ENCODE measurements at regions not wholly inside any gene's neighbourhood (a gene's known extent, or its start where the extent isn't known, plus 50 kb on each side); places are given as distances from the start of the nearest gene placed in this dataset.

GRCh38 chr7:137074391-137075030 lies 206.1 kb downstream of the CHRM2 start:
- no peak for TF ChIP-seq CTCF (IDR thresholded peaks at IDR 0.05; ENCODE audit: low read depth, low read length, poor library complexity, severe bottlenecking)
- TF ChIP-seq EZH2phosphoT487 (IDR thresholded peaks at IDR 0.05; ENCODE audit: borderline replicate concordance, low read length), result no peak

Measured in DOHH2 (cell line).